COLO668 (cell line): ENCODE measurements at regions not wholly inside any gene's neighbourhood (a gene's known extent, or its start where the extent isn't known, plus 50 kb on each side); places are given as distances from the start of the nearest gene placed in this dataset.
"Not testable (repeated sequence)": the region's sequence is repeated elsewhere in the genome, so short reads cannot be mapped to it uniquely, and the experiment has no call there.

Experiments used
- DNase-seq: peaks from one replicate; lab custom pipeline; 2025; ENCODE audit not compliant: unreplicated experiment; lab: John Stamatoyannopoulos, UW

GRCh38 chr10:21368022-21368582 is 157.4 kb downstream of the SKIDA1 start:
- no peak for DNase-seq

GRCh38 chr10:21366108-21366507 is 159.4 kb downstream of the SKIDA1 start:
- not testable (repeated sequence) for DNase-seq

- DNase-seq, result no peak
Measured at GRCh38 chr10:21364196-21365114, 161.0 kb downstream of the SKIDA1 start.

- DNase-seq, result no peak
Measured at GRCh38 chr10:21363731-21364104, 161.8 kb downstream of the SKIDA1 start.

- no peak for DNase-seq
Measured at GRCh38 chr10:21363092-21363730, 162.3 kb downstream of the SKIDA1 start.

GRCh38 chr10:21359202-21359601 is 166.3 kb downstream of the SKIDA1 start:
- no peak for DNase-seq

- no peak for DNase-seq
Measured at GRCh38 chr10:21355591-21356011, 169.9 kb downstream of the SKIDA1 start.

GRCh38 chr10:21352886-21353285 is 172.6 kb downstream of the SKIDA1 start:
- no peak for DNase-seq

GRCh38 chr10:21351594-21351993 is 173.9 kb downstream of the SKIDA1 start:
- DNase-seq, result not testable (repeated sequence)

- DNase-seq, result no peak
Measured at GRCh38 chr10:21349912-21350286, 175.6 kb downstream of the SKIDA1 start.

GRCh38 chr10:21347785-21348170 is 177.7 kb downstream of the SKIDA1 start:
- no peak for DNase-seq

GRCh38 chr10:21347043-21347784 is 178.3 kb downstream of the SKIDA1 start:
- DNase-seq, result no peak

GRCh38 chr10:21343087-21343486 is 182.4 kb downstream of the SKIDA1 start:
- no peak for DNase-seq

GRCh38 chr10:21342499-21342898 is 183.0 kb downstream of the SKIDA1 start:
- not testable (repeated sequence) for DNase-seq

GRCh38 chr10:21340331-21340730 is 185.2 kb downstream of the SKIDA1 start:
- DNase-seq, result no peak

- no peak for DNase-seq
Measured at GRCh38 chr10:21337171-21337792, 188.2 kb downstream of the SKIDA1 start.

- DNase-seq, result peak; percentile 10
Measured at GRCh38 chr10:21336476-21337170, 188.9 kb downstream of the SKIDA1 start.

- no peak for DNase-seq
Measured at GRCh38 chr10:21334891-21335696, 190.4 kb downstream of the SKIDA1 start.

- DNase-seq, result no peak
Measured at GRCh38 chr10:21330628-21331020, 194.9 kb downstream of the SKIDA1 start.
